ENCODE measurements at regions not wholly inside any gene's neighbourhood (a gene's known extent, or its start where the extent isn't known, plus 50 kb on each side); places are given as distances from the start of the nearest gene placed in this dataset.

GRCh38 chr10:64682043-64682442 is 1160.8 kb downstream of the REEP3 start:
- Histone ChIP-seq H3K9me3 (ENCODE audit: low read length) (peaks cover 15% of the 10 kb centered on the region; the same call in 1 of the 2 replicates), H3K27ac (ENCODE audit: extremely low read length, insufficient read depth, low read length) (no peak overlapping the region), H3K4me2 (ENCODE audit: low read depth, low read length) (no peak overlapping the region), H3K9ac (ENCODE audit: insufficient read depth, low read depth, low read length) (no peak overlapping the region), H3K79me2 (ENCODE audit: insufficient read depth, low read length) (no peaks in the 10 kb centered on the region), H3K4me1 (ENCODE audit: insufficient read depth, low read length) (peaks cover 5% of the 10 kb centered on the region; the same call in 1 of the 2 replicates), H2AFZ (ENCODE audit: low read length) (no peak overlapping the region), H3K4me3 (replicated peaks in 1 of 3; ENCODE audit: insufficient read depth in 1 of 3, low read depth in 2 of 3, low read length in 3 of 3) (no peak overlapping the region), H4K20me1 (ENCODE audit: insufficient read depth, low read length) (no peaks in the 10 kb centered on the region), H3K27me3 (ENCODE audit: control insufficient read depth in 1 of 2, insufficient read depth in 2 of 2, low read length in 2 of 2) (no peaks in the 10 kb centered on the region), H3K36me3 (replicated peaks in 1 of 2; ENCODE audit: control insufficient read depth in 1 of 2, insufficient read depth in 2 of 2, low read length in 2 of 2) (no peaks in the 10 kb centered on the region)
- ATAC-seq (no peak), DNase-seq (ENCODE audit: low spot score) (no peak), FAIRE-seq (no peak)
- no CpG with 5 or more reads among the region's 3 CpGs for WGBS (ENCODE audit: low lambda C conversion rate)
- in situ Hi-C loops (cut with HindIII; ENCODE audit: extremely low pct_ligation_motif_present, low pct_unique_long_range_greater_than_20kb) = no loop called here
- POLR2A ChIA-PET = no interaction called here
- intact Hi-C loops (cut with micrococcal nuclease; ENCODE audit: unreplicated experiment) = no loop called here
- CTCF ChIA-PET (ENCODE audit: low intra/inter-chr PET ratio, low total read pairs) = no interaction called here
- BruUV-seq (replicated peaks) = no TSS peak
- TF ChIP-seq ZMYM4 (CRISPR knock-in tag; IDR thresholded peaks at IDR 0.05) (no peak), HNF1A (IDR thresholded peaks at IDR 0.05; ENCODE audit: low read depth) (no peak), HNF1A (CRISPR knock-in tag; IDR thresholded peaks at IDR 0.05; ENCODE audit: borderline replicate concordance) (no peak), GMEB1 (CRISPR knock-in tag; IDR thresholded peaks at IDR 0.05; ENCODE audit: borderline replicate concordance) (no peak), KLF13 (CRISPR knock-in tag; IDR thresholded peaks at IDR 0.05) (no peak), TOPORS (CRISPR knock-in tag; IDR thresholded peaks at IDR 0.05) (no peak)

Measured in HepG2 (cell line).